Endothelial cell of umbilical vein (primary cell): ENCODE measurements at regions not wholly inside any gene's neighbourhood (a gene's known extent, or its start where the extent isn't known, plus 50 kb on each side); places are given as distances from the start of the nearest gene placed in this dataset.

ENCODE experiments used
- CTCF ChIP-seq, 2 donors: IDR thresholded peaks; 1 replicate in 1 of 2; 2 replicates in 1 of 2; pipeline ENCODE4 v1.5.1; 2011; ENCODE audit warnings: low read length in 2 of 2, mild to moderate bottlenecking in 2 of 2, moderate library complexity in 2 of 2, control low read depth in 1 of 2, inconsistent platforms in 1 of 2, low read depth in 1 of 2; ENCODE audit not compliant: insufficient read depth in 1 of 2; ENCODE audit errors: extremely low read depth in 1 of 2
- EZH2 ChIP-seq: IDR thresholded peaks from 2 replicates; pipeline ENCODE4 v1.6.1; 2012; ENCODE audit warnings: borderline replicate concordance, low read depth, mild to moderate bottlenecking, moderate library complexity, low read length, inconsistent platforms; ENCODE audit not compliant: severe bottlenecking
- GATA2 ChIP-seq: IDR thresholded peaks from 2 replicates; pipeline ENCODE4 v1.7.0; 2011; ENCODE audit warnings: low read depth, mild to moderate bottlenecking, moderate library complexity, mixed read lengths, low read length; ENCODE audit not compliant: insufficient read length, insufficient read depth
- MAX ChIP-seq: IDR thresholded peaks from 2 replicates; pipeline ENCODE4 v1.6.1; 2011; ENCODE audit not compliant: insufficient read depth, insufficient read length
- MYC ChIP-seq: IDR thresholded peaks from one replicate; pipeline ENCODE4 v1.6.1; 2011; ENCODE audit warnings: mild to moderate bottlenecking, low read depth, low read length
- POLR2A ChIP-seq: IDR thresholded peaks from 2 replicates; pipeline ENCODE4 v1.6.1; 2012; ENCODE audit warnings: low read depth, mild to moderate bottlenecking, control low read depth, low read length
- POLR2AphosphoS5 ChIP-seq: IDR thresholded peaks from 2 replicates; pipeline ENCODE4 v1.6.1; 2012; ENCODE audit warnings: low read depth, mild to moderate bottlenecking, control low read depth, low read length, moderate library complexity; ENCODE audit not compliant: insufficient read depth

- TF ChIP-seq CTCF (IDR thresholded peaks at IDR 0.05; ENCODE audit: extremely low read depth in 1 of 2, insufficient read depth in 1 of 2, low read depth in 1 of 2, low read length in 2 of 2) (no peak), POLR2A (no peak), MYC (no peak), MAX (no peak), EZH2 (no peak), GATA2 (no peak), POLR2AphosphoS5 (no peak)
Measured at GRCh38 chr7:159238541-159238940, 93.9 kb upstream of the VIPR2 start.
